Bronchial epithelial cell (primary cell): ENCODE measurements at regions not wholly inside any gene's neighbourhood (a gene's known extent, or its start where the extent isn't known, plus 50 kb on each side); places are given as distances from the start of the nearest gene placed in this dataset.
"Not testable (repeated sequence)": the region's sequence is repeated elsewhere in the genome, so short reads cannot be mapped to it uniquely, and the experiment has no call there.

Experiments
- DNase-seq: peaks from one replicate; pipeline ENCODE4 v3.0.0-alpha.2; 2010; ENCODE audit warnings: low read depth
- FAIRE-seq: peaks from 2 replicates; lab custom pipeline; 2011; peaks lifted over from hg19 to GRCh38; lab: Jason Lieb, UNC
- H3K27me3 ChIP-seq: 2 replicates; pipeline ENCODE4 v1.5.1; 2011; ENCODE audit warnings: low read length; ENCODE audit not compliant: control insufficient read depth, insufficient read depth
- H3K36me3 ChIP-seq: 2 replicates; pipeline ENCODE4 v1.5.1; 2011; ENCODE audit warnings: low read length; ENCODE audit not compliant: control insufficient read depth, insufficient read depth
- H3K4me3 ChIP-seq: 2 replicates; pipeline ENCODE4 v1.5.1; 2011; ENCODE audit warnings: mild to moderate bottlenecking, low read depth, low read length, control low read depth
- CTCF ChIP-seq: IDR thresholded peaks from 2 replicates; pipeline ENCODE4 v1.5.1; 2011; ENCODE audit warnings: mild to moderate bottlenecking, moderate library complexity, low read length, control low read depth, inconsistent platforms; ENCODE audit not compliant: insufficient read depth, severe bottlenecking

- TF ChIP-seq CTCF: no peak
- no peak for DNase-seq
- H3K36me3 ChIP-seq: no peaks in the 10 kb centered on the region
- no peaks in the 10 kb centered on the region for H3K27me3 ChIP-seq
- H3K4me3 ChIP-seq: no peak overlapping the region
- FAIRE-seq: no peak
Measured at GRCh38 chr15:66872405-66872804, 170.4 kb downstream of the SMAD6 start.

- not testable (repeated sequence) for DNase-seq, H3K36me3 ChIP-seq, H3K4me3 ChIP-seq, H3K27me3 ChIP-seq, FAIRE-seq
Measured at GRCh38 chr15:66873331-66873730, 171.3 kb downstream of the SMAD6 start.

- no peak for TF ChIP-seq CTCF
- Histone ChIP-seq H3K27me3 (no peaks in the 10 kb centered on the region), H3K4me3 (no peak overlapping the region), H3K36me3 (no peaks in the 10 kb centered on the region)
- FAIRE-seq (no peak), DNase-seq (no peak)
Measured at GRCh38 chr15:66873856-66874255, 171.8 kb downstream of the SMAD6 start.

GRCh38 chr15:66875588-66876420 is 173.8 kb downstream of the SMAD6 start:
- TF ChIP-seq CTCF: no peak
- H3K27me3 ChIP-seq: no peaks in the 10 kb centered on the region
- no peak for DNase-seq
- H3K36me3 ChIP-seq: no peaks in the 10 kb centered on the region
- H3K4me3 ChIP-seq: no peak overlapping the region
- FAIRE-seq: no peak

- Histone ChIP-seq H3K4me3 (no peak overlapping the region), H3K36me3 (no peaks in the 10 kb centered on the region), H3K27me3 (no peaks in the 10 kb centered on the region)
- no peak for FAIRE-seq
- no peak for DNase-seq
- TF ChIP-seq CTCF: no peak
Measured at GRCh38 chr15:66876421-66876730, 174.3 kb downstream of the SMAD6 start.

- DNase-seq: no peak
Measured at GRCh38 chr15:66876731-66877476, 174.9 kb downstream of the SMAD6 start.

More at GRCh38 chr15:66876731-66877476, 174.9 kb downstream of the SMAD6 start:
- Histone ChIP-seq H3K27me3 (no peaks in the 10 kb centered on the region), H3K4me3 (no peak overlapping the region), H3K36me3 (no peaks in the 10 kb centered on the region)
- FAIRE-seq: peak; percentile 92
- no peak for TF ChIP-seq CTCF
